ENCODE measurements at regions not wholly inside any gene's neighbourhood (a gene's known extent, or its start where the extent isn't known, plus 50 kb on each side); places are given as distances from the start of the nearest gene placed in this dataset.

DNA sequence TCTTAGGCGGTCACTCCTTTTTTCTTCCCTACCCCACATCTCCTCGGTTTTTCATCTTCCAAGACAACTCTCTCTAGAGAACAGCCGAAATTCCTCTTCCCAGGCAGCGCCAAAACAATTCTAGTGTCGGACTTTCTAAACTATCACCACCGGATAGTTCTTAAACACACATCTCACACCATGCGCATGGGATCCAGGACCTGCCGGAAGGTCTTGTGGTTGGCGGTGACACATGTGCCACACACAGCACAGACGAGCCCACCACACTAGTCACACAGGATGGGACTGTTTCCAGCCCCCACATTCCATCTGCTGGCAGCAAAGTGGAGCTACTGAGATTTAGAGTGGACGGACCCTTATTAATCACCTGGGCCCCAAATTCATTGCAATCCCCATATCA is 614.9 kb upstream of the CADM1 start:
- no peaks in the 10 kb centered on the region for H3K79me2 ChIP-seq (ENCODE audit: low read depth)
- no peak for TF ChIP-seq EZH2phosphoT487 (IDR thresholded peaks at IDR 0.05)
- TF ChIP-seq, protein P1, sequence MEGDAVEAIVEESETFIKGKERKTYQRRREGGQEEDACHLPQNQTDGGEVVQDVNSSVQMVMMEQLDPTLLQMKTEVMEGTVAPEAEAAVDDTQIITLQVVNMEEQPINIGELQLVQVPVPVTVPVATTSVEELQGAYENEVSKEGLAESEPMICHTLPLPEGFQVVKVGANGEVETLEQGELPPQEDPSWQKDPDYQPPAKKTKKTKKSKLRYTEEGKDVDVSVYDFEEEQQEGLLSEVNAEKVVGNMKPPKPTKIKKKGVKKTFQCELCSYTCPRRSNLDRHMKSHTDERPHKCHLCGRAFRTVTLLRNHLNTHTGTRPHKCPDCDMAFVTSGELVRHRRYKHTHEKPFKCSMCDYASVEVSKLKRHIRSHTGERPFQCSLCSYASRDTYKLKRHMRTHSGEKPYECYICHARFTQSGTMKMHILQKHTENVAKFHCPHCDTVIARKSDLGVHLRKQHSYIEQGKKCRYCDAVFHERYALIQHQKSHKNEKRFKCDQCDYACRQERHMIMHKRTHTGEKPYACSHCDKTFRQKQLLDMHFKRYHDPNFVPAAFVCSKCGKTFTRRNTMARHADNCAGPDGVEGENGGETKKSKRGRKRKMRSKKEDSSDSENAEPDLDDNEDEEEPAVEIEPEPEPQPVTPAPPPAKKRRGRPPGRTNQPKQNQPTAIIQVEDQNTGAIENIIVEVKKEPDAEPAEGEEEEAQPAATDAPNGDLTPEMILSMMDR (IDR thresholded peaks at IDR 0.05), result no peak
- TF ChIP-seq EZH2 (IDR thresholded peaks at IDR 0.05), result no peak
- H3K27ac ChIP-seq, result no peak overlapping the region
- no peak overlapping the region for H3K9ac ChIP-seq
- Mint-ChIP-seq H3K36me3 (no peaks in the 10 kb centered on the region), H3K27ac (no peak overlapping the region), H3K4me1 (peaks cover 6% of the 10 kb centered on the region), H3K4me3 (no peak overlapping the region), H3K9me3 (peaks cover 7% of the 10 kb centered on the region), H3K27me3 (ENCODE audit: insufficient read depth, low read depth) (peaks cover 2% of the 10 kb centered on the region)
- H4K20me1 ChIP-seq (ENCODE audit: low read depth), result no peaks in the 10 kb centered on the region
- DNase-seq (ENCODE audit: low spot score), result no peak
- no peaks in the 10 kb centered on the region for H3F3A ChIP-seq (ENCODE audit: low read depth)
- no peaks in the 10 kb centered on the region for H3K36me3 ChIP-seq
- no peaks in the 10 kb centered on the region for H3K9me3 ChIP-seq (ENCODE audit: low read depth)
- no peak overlapping the region for H2AFZ ChIP-seq (replicated peaks)
- H3K4me1 ChIP-seq, result peaks cover 3% of the 10 kb centered on the region
- H3K4me2 ChIP-seq, result no peak overlapping the region
- no peaks in the 10 kb centered on the region for H3K27me3 ChIP-seq
- no peak overlapping the region for H3K4me3 ChIP-seq

DNA sequence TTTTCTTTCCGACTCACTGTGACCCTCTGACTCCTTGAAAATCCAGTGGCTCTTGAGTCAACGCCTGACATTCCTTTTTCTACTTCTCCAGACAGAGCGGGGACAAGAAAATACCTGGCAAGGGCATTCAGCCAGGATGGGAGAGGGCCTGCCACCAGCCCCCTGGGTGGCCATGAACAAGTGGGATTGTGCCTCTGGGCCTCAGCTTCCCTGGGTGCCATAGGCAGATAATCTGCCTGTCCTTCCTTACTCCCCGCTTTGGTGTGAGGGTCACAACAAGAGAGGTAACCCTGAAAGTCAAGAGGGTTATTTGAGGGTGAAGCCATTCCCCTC is 613.9 kb upstream of the CADM1 start:
- peaks cover 5% of the 10 kb centered on the region for H3K4me1 ChIP-seq
- no peak overlapping the region for H3K27ac ChIP-seq
- TF ChIP-seq, protein P1 (IDR thresholded peaks at IDR 0.05), result no peak
- no peak for TF ChIP-seq EZH2phosphoT487 (IDR thresholded peaks at IDR 0.05)
- no peak for TF ChIP-seq EZH2 (IDR thresholded peaks at IDR 0.05)
- Mint-ChIP-seq H3K27ac (no peak overlapping the region), H3K36me3 (no peaks in the 10 kb centered on the region), H3K27me3 (ENCODE audit: insufficient read depth, low read depth) (peaks cover 2% of the 10 kb centered on the region), H3K9me3 (peaks cover 13% of the 10 kb centered on the region), H3K4me1 (peaks cover 12% of the 10 kb centered on the region), H3K4me3 (no peak overlapping the region)
- no peak overlapping the region for H3K4me2 ChIP-seq
- no peaks in the 10 kb centered on the region for H3K36me3 ChIP-seq
- H3K9me3 ChIP-seq (ENCODE audit: low read depth), result no peaks in the 10 kb centered on the region
- DNase-seq (ENCODE audit: low spot score), result no peak
- no peaks in the 10 kb centered on the region for H3K79me2 ChIP-seq (ENCODE audit: low read depth)
- no peak overlapping the region for H3K4me3 ChIP-seq
- no peaks in the 10 kb centered on the region for H3F3A ChIP-seq (ENCODE audit: low read depth)
- H2AFZ ChIP-seq (replicated peaks), result no peak overlapping the region
- no peak overlapping the region for H3K9ac ChIP-seq
- no peaks in the 10 kb centered on the region for H3K27me3 ChIP-seq
- H4K20me1 ChIP-seq (ENCODE audit: low read depth), result no peaks in the 10 kb centered on the region

DNA sequence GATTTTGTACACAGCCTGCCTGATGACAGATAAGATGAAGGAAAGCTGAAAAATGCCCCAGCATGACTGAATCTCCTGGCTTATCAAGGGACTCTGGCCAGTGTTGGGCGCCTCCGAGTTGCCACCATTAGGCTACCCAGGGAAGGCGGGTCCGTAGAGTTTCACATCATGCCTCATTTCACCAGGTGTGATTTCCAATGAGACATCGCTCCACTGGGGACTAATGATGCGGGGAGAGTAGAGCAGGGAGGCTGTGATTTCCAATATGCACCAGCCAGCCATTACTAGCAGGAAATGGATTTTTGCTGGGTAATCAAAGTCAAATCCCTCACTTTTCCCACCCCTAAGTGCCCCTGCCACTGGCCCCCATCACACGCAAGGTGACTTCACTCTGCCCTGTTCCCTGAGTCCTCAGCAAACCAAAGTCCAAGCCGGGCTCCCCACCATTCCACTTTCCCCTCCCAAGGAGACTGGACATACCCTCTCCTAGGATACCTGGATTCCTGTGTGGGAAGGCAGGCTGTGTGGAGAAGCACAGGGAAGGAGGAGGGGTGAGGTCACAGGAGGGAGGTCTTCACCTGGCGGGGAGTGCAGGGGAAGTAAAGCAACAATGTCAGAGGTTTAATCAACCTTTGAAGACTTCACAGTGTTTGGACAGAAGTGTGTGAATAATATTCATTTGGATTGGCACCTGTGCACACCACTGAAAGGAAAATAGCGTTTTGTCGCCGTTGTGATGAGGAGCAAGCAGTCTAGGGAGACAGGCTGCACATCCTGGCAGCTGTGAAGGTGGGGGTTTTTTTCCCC is 613.3 kb upstream of the CADM1 start:
- no peak overlapping the region for H2AFZ ChIP-seq (replicated peaks)
- no peaks in the 10 kb centered on the region for H3K79me2 ChIP-seq (ENCODE audit: low read depth)
- peaks cover 2% of the 10 kb centered on the region for H3K27me3 Mint-ChIP-seq (ENCODE audit: insufficient read depth, low read depth)
- TF ChIP-seq EZH2phosphoT487 (IDR thresholded peaks at IDR 0.05), result no peak
- TF ChIP-seq, protein P1 (IDR thresholded peaks at IDR 0.05), result no peak
- TF ChIP-seq EZH2 (IDR thresholded peaks at IDR 0.05), result no peak
- peaks cover 6% of the 10 kb centered on the region for H3K4me1 ChIP-seq
- no peak overlapping the region for H3K27ac Mint-ChIP-seq
- no peaks in the 10 kb centered on the region for H3K9me3 ChIP-seq (ENCODE audit: low read depth)
- peaks cover 16% of the 10 kb centered on the region for H3K9me3 Mint-ChIP-seq
- no peaks in the 10 kb centered on the region for H3F3A ChIP-seq (ENCODE audit: low read depth)
- no peak overlapping the region for H3K4me3 ChIP-seq
- H4K20me1 ChIP-seq (ENCODE audit: low read depth), result no peaks in the 10 kb centered on the region
- no peaks in the 10 kb centered on the region for H3K36me3 Mint-ChIP-seq
- H3K27me3 ChIP-seq, result no peaks in the 10 kb centered on the region
- no peak overlapping the region for H3K27ac ChIP-seq
- H3K4me1 Mint-ChIP-seq, result peaks cover 17% of the 10 kb centered on the region
- no peak overlapping the region for H3K4me2 ChIP-seq
- H3K4me3 Mint-ChIP-seq, result no peak overlapping the region
- no peak for DNase-seq (ENCODE audit: low spot score)
- H3K36me3 ChIP-seq, result no peaks in the 10 kb centered on the region
- no peak overlapping the region for H3K9ac ChIP-seq
